SK-N-SH (cell line): ENCODE measurements at regions not wholly inside any gene's neighbourhood (a gene's known extent, or its start where the extent isn't known, plus 50 kb on each side); places are given as distances from the start of the nearest gene placed in this dataset.
"Not testable (repeated sequence)": the region's sequence is repeated elsewhere in the genome, so short reads cannot be mapped to it uniquely, and the experiment has no call there.

Experiments
- CTCF ChIA-PET: fragments of 300-600, 350-600 bp; formaldehyde crosslinking; extraction: SDS; loops from one replicate; lab custom pipeline; 2021; lab: Yijun Ruan, JAX
- POLR2A ChIA-PET: fragments of 350-600 bp; sonication (Branson Sonifier 250); formaldehyde crosslinking; extraction: SDS; loops from one replicate; lab custom pipeline; 2020; ENCODE audit warnings: antibody characterized with exemption, inconsistent platforms; lab: Yijun Ruan, JAX
- DNase-seq: peaks from one replicate; pipeline ENCODE4 v3.0.0; 2012
- H2AFZ ChIP-seq: fragments of 200-600 bp; sonication (generic); 2 replicates; pipeline ENCODE4 v1.8.1; 2016; ENCODE audit warnings: antibody characterized with exemption, mild to moderate bottlenecking, low read depth
- H3F3A ChIP-seq: fragments of 200-600 bp; sonication (generic); replicated peaks from 2 replicates; pipeline ENCODE3; 2016; ENCODE audit warnings: antibody characterized with exemption, mild to moderate bottlenecking; ENCODE audit not compliant: insufficient read depth
- H3K27ac ChIP-seq, 2 experiments: fragments of 200-500 bp in 1 of 2; fragments of 200-600 bp in 1 of 2; sonication (Bioruptor generic) in 1 of 2; sonication (generic), shearing (Covaris generic) in 1 of 2; 2 replicates each; pipeline versions ENCODE4 v1.5.1 to v1.6.1; 2014 to 2016; ENCODE audit warnings: low read depth in 2 of 2, inconsistent platforms in 1 of 2, low read length in 1 of 2, mild to moderate bottlenecking in 1 of 2, mixed read lengths in 1 of 2
- H3K27me3 ChIP-seq: fragments of 200-600 bp; sonication (generic), shearing (Covaris generic); 2 replicates; pipeline ENCODE4 v1.6.1; 2016; ENCODE audit warnings: mixed run types; ENCODE audit not compliant: insufficient read depth
- H3K36me3 ChIP-seq, 2 experiments: fragments of 200-500 bp in 1 of 2; fragments of 200-600 bp in 1 of 2; sonication (Bioruptor generic) in 1 of 2; sonication (generic) in 1 of 2; replicated peaks in 1 of 2; 2 replicates each; pipeline versions ENCODE3 to v1.5.1; 2014 to 2016; ENCODE audit warnings: low read length in 1 of 2, mild to moderate bottlenecking in 1 of 2; ENCODE audit not compliant: insufficient read depth in 2 of 2, control insufficient read depth in 1 of 2
- H3K4me1 ChIP-seq, 2 experiments: fragments of 200-500 bp in 1 of 2; fragments of 200-600 bp in 1 of 2; sonication (Bioruptor generic) in 1 of 2; sonication (generic), shearing (Covaris generic) in 1 of 2; 2 replicates each; pipeline versions ENCODE4 v1.5.1 to v1.6.1; 2014 to 2016; ENCODE audit warnings: low read depth in 1 of 2, low read length in 1 of 2, mixed run types in 1 of 2; ENCODE audit not compliant: insufficient read depth in 2 of 2, control insufficient read depth in 1 of 2
- H3K4me2 ChIP-seq: fragments of 200-600 bp; sonication (generic), shearing (Covaris generic); 2 replicates; pipeline ENCODE4 v1.6.1; 2017; ENCODE audit warnings: mixed run types
- H3K4me3 ChIP-seq, 2 experiments: fragments of 200-500 bp in 1 of 2; fragments of 200-600 bp in 1 of 2; sonication (Bioruptor generic) in 1 of 2; sonication (generic), shearing (Covaris generic) in 1 of 2; 2 replicates each; pipeline versions ENCODE4 v1.5.1 to v1.8.1; 2014 to 2016; ENCODE audit warnings: low read depth in 2 of 2, inconsistent platforms in 1 of 2, low read length in 1 of 2, mild to moderate bottlenecking in 1 of 2, mixed read lengths in 1 of 2, moderate library complexity in 1 of 2
- H3K79me2 ChIP-seq: fragments of 200-600 bp; sonication (generic); 2 replicates; pipeline ENCODE4 v1.8.1; 2017; ENCODE audit warnings: mild to moderate bottlenecking; ENCODE audit not compliant: insufficient read depth
- H3K9ac ChIP-seq: fragments of 200-600 bp; sonication (generic); 2 replicates; pipeline ENCODE4 v1.6.1; 2017; ENCODE audit warnings: mixed run types
- H3K9me2 ChIP-seq: fragments of 200-600 bp; sonication (generic); 2 replicates; pipeline ENCODE4 v1.6.1; 2017; ENCODE audit warnings: mixed run types
- H3K9me3 ChIP-seq: fragments of 200-600 bp; sonication (generic); 2 replicates; pipeline ENCODE4 v1.6.1; 2017; ENCODE audit warnings: mixed run types, mild to moderate bottlenecking, moderate library complexity
- H4K20me1 ChIP-seq: fragments of 200-600 bp; sonication (generic); 2 replicates; pipeline ENCODE4 v1.6.1; 2017; ENCODE audit warnings: mild to moderate bottlenecking, mixed run types; ENCODE audit not compliant: insufficient read depth
- ELF1 ChIP-seq: IDR thresholded peaks from 2 replicates; pipeline ENCODE4 v1.4.0; 2012
- EZH2phosphoT487 ChIP-seq: fragments of 200-600 bp; sonication (generic); IDR thresholded peaks from 2 replicates; pipeline ENCODE4 v1.6.1; 2017; ENCODE audit warnings: low read depth, mixed run types, mild to moderate bottlenecking, antibody characterized with exemption, moderate library complexity, borderline replicate concordance
- FOXJ3 ChIP-seq: sonication (generic); formaldehyde crosslinking; IDR thresholded peaks from 2 replicates; pipeline ENCODE4 v1.5.1; 2020; ENCODE audit warnings: mild to moderate bottlenecking, missing genetic modification reagents
- GATA2 ChIP-seq: sonication (generic); formaldehyde crosslinking; IDR thresholded peaks from 2 replicates; pipeline ENCODE4 v1.5.0; 2020; ENCODE audit warnings: mild to moderate bottlenecking, missing genetic modification reagents
- MEF2A ChIP-seq: IDR thresholded peaks from 2 replicates; pipeline ENCODE4 v1.4.0; 2012; ENCODE audit warnings: low read depth, borderline replicate concordance
- NFIC ChIP-seq: IDR thresholded peaks from 2 replicates; pipeline ENCODE4 v1.4.0; 2012; ENCODE audit warnings: borderline replicate concordance
- RFX5 ChIP-seq: IDR thresholded peaks from 2 replicates; pipeline ENCODE4 v1.6.1; 2012; ENCODE audit warnings: mild to moderate bottlenecking, improper control_type of control experiment, low read length
- TAF1 ChIP-seq: IDR thresholded peaks from 2 replicates; pipeline ENCODE4 v1.6.1; 2012; ENCODE audit warnings: low read depth, mild to moderate bottlenecking, low read length, moderate library complexity, borderline replicate concordance
- TCF12 ChIP-seq: IDR thresholded peaks from 2 replicates; pipeline ENCODE4 v1.4.0; 2012
- WGBS: methylation state at CpG from one replicate; pipeline ENCODE4 v1.1.6; 2017; ENCODE audit warnings: low lambda C conversion rate; 5-methylcytosine and 5-hydroxymethylcytosine counted together
- TF ChIP-seq, protein P1 (sequence below): IDR thresholded peaks from 2 replicates; pipeline ENCODE4; 2012
- TF ChIP-seq, protein P2 (sequence below): IDR thresholded peaks from 2 replicates; pipeline ENCODE4 v1.4.0; 2012; ENCODE audit warnings: low read depth, borderline replicate concordance

DNA sequence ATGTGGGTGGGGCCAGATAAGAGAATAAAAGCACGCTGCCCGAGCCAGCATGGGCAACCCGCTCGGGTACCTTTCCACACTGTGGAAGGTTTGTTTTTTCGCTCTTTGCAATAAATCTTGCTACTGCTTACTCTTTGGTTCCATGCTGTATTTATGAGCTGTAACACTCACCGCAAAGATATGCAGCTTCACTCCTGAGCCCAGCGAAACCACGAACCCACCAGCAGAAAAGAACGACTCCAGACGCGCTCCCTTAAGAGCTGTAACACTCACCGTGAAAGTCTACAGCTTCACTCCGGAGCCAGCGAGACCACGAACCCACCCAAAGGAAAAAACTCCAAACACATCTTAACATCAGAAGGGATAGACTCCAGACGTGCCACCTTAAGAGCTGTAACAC lies 76.7 kb downstream of the TFAP2A start:
- Histone ChIP-seq H3K9ac (no peak overlapping the region), H3K36me3 (no peaks in the 10 kb centered on the region), H3K27me3 (peaks cover 20% of the 10 kb centered on the region), H3K79me2 (no peaks in the 10 kb centered on the region), H3K4me3 (no peak overlapping the region), H3K9me3 (no peaks in the 10 kb centered on the region), H3K27ac (no peak overlapping the region), H3F3A (no peaks in the 10 kb centered on the region), H4K20me1 (no peaks in the 10 kb centered on the region), H2AFZ (no peak overlapping the region), H3K4me1 (no peaks in the 10 kb centered on the region), H3K4me2 (no peak overlapping the region), H3K9me2 (no peaks in the 10 kb centered on the region)
- ChIA-PET POLR2A (no interaction called here), CTCF (no interaction called here)
- TF ChIP-seq MEF2A (no peak), EZH2phosphoT487 (no peak), NFIC (no peak), TCF12 (no peak), GATA2 (CRISPR knock-in tag) (no peak), RFX5 (no peak), TAF1 (no peak), FOXJ3 (CRISPR knock-in tag) (no peak), ELF1 (no peak)
- TF ChIP-seq, protein P1, sequence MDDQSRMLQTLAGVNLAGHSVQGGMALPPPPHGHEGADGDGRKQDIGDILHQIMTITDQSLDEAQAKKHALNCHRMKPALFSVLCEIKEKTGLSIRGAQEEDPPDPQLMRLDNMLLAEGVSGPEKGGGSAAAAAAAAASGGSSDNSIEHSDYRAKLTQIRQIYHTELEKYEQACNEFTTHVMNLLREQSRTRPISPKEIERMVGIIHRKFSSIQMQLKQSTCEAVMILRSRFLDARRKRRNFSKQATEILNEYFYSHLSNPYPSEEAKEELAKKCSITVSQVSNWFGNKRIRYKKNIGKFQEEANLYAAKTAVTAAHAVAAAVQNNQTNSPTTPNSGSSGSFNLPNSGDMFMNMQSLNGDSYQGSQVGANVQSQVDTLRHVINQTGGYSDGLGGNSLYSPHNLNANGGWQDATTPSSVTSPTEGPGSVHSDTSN, result no peak
- TF ChIP-seq, protein P2, sequence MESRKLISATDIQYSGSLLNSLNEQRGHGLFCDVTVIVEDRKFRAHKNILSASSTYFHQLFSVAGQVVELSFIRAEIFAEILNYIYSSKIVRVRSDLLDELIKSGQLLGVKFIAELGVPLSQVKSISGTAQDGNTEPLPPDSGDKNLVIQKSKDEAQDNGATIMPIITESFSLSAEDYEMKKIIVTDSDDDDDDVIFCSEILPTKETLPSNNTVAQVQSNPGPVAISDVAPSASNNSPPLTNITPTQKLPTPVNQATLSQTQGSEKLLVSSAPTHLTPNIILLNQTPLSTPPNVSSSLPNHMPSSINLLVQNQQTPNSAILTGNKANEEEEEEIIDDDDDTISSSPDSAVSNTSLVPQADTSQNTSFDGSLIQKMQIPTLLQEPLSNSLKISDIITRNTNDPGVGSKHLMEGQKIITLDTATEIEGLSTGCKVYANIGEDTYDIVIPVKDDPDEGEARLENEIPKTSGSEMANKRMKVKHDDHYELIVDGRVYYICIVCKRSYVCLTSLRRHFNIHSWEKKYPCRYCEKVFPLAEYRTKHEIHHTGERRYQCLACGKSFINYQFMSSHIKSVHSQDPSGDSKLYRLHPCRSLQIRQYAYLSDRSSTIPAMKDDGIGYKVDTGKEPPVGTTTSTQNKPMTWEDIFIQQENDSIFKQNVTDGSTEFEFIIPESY, result no peak
- 48% methylated on average over 15 of the region's 16 CpGs for WGBS
- no peak for DNase-seq

DNA sequence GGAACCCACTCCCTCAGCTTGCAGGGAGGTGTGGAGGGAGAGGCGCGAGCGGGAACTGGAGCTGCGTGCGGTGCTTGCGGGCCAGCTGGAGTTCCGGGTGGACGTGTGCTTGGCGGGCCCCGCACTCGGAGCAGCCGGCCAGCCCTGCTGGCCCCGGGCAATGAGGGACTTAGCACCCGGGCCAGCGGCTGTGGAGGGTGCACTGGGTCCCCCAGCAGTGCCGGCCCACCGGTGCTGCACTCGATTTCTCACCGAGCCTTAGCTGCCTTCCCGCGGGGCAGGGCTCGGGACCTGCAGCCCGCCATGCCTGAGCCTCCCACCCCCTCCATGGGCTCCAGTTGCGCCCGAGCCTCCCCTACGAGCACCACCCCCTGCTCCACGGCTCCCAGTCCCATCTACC lies 77.5 kb downstream of the TFAP2A start:
- H3K4me2 ChIP-seq, H3K27ac ChIP-seq, H4K20me1 ChIP-seq, H3K79me2 ChIP-seq, H2AFZ ChIP-seq, H3K9me2 ChIP-seq, H3K4me1 ChIP-seq, H3K9ac ChIP-seq, H3K9me3 ChIP-seq, DNase-seq, H3K4me3 ChIP-seq, H3F3A ChIP-seq, H3K36me3 ChIP-seq, POLR2A ChIA-PET, CTCF ChIA-PET: not testable (repeated sequence)
- peaks cover 20% of the 10 kb centered on the region for H3K27me3 ChIP-seq
- WGBS, result 67% methylated on average over 9 of the region's 27 CpGs
